ENCODE measurements at regions not wholly inside any gene's neighbourhood (a gene's known extent, or its start where the extent isn't known, plus 50 kb on each side); places are given as distances from the start of the nearest gene placed in this dataset.

GRCh38 chr7:68700414-68700813 lies 897.9 kb upstream of the AUTS2 start:
- TF ChIP-seq CTCF (IDR thresholded peaks at IDR 0.05) (no peak), EP300 (IDR thresholded peaks at IDR 0.05) (no peak), POLR2A (IDR thresholded peaks at IDR 0.05) (no peak)

All from ovary (tissue), 3 donors.